Activated T-helper 17 cell treated with anti-CD3 and anti-CD28 coated beads, Interleukin-2, amount 50 U/mL, for 72 hours (primary cell): ENCODE measurements at regions not wholly inside any gene's neighbourhood (a gene's known extent, or its start where the extent isn't known, plus 50 kb on each side); places are given as distances from the start of the nearest gene placed in this dataset.
"Not testable (repeated sequence)": the region's sequence is repeated elsewhere in the genome, so short reads cannot be mapped to it uniquely, and the experiment has no call there.

Source experiments
- ATAC-seq: fragments of 150-1000 bp; cut with Tn5 transposase; replicated peaks from 2 replicates; pipeline ENCODE4 v1.10.0; 2021; ENCODE audit warnings: mild to moderate bottlenecking, moderate library complexity
- H3K27ac Mint-ChIP-seq: one replicate; pipeline ENCODE4 v1.8.0; 2022; ENCODE audit warnings: mixed read lengths
- H3K27me3 Mint-ChIP-seq: one replicate; pipeline ENCODE4 v1.8.0; 2022; ENCODE audit warnings: mixed read lengths
- H3K36me3 Mint-ChIP-seq: one replicate; pipeline ENCODE4 v1.8.0; 2022; ENCODE audit warnings: low read depth, mild to moderate bottlenecking, mixed read lengths
- H3K4me1 Mint-ChIP-seq: one replicate; pipeline ENCODE4 v1.8.0; 2022; ENCODE audit warnings: mixed read lengths
- H3K4me3 Mint-ChIP-seq: one replicate; pipeline ENCODE4 v1.8.0; 2022; ENCODE audit warnings: mild to moderate bottlenecking, mixed read lengths
- H3K9me3 Mint-ChIP-seq: one replicate; pipeline ENCODE4 v1.8.0; 2022; ENCODE audit warnings: mixed read lengths

GRCh38 chr3:35849496-35849895, 210.2 kb downstream of the ARPP21 start:
- no peak for ATAC-seq
- H3K4me1 Mint-ChIP-seq: no peaks in the 10 kb centered on the region
- H3K27me3 Mint-ChIP-seq: no peaks in the 10 kb centered on the region
- no peaks in the 10 kb centered on the region for H3K36me3 Mint-ChIP-seq
- no peak overlapping the region for H3K4me3 Mint-ChIP-seq
- H3K9me3 Mint-ChIP-seq: no peaks in the 10 kb centered on the region
- H3K27ac Mint-ChIP-seq: no peak overlapping the region

DNA sequence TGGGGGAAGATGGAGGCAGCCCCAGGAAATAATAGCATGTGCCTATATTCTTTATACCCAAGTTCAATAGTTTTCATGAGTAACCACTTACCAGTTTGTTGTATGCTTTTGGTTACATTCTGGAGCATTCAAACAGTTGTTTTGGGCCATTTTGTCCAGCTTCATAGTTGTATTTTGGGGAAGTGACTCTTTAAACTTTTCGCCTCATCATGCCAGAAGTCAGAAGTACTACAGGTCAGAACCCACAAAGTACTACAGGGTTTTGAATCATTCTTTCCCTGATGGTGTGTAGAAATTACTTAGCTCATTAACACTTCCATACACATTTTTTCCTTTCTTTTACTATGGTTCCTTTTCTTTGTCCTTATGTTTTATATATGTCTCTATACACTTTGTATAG, 210.6 kb downstream of the ARPP21 start:
- Mint-ChIP-seq H3K9me3 (no peaks in the 10 kb centered on the region), H3K36me3 (no peaks in the 10 kb centered on the region), H3K27ac (no peak overlapping the region), H3K4me1 (no peaks in the 10 kb centered on the region), H3K4me3 (no peak overlapping the region), H3K27me3 (no peaks in the 10 kb centered on the region)
- ATAC-seq: no peak

DNA sequence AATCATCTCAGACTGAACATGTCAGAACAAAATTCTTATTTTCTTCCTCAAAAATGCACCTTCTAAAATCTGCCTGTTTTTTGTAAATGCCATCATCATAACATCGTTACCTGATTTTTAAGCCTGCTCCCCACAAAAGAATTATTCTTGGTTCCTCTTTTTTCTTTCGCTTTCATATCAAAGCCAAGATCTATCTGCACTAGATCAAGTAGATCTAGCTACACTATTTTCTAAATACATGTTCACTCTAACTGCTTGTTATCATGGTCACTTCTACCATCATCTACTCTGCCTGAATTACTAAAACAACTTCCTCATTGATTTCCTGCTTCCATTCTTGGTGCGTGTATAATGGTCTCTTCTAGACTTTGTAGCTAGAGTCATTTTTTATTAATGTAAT, 217.7 kb downstream of the ARPP21 start:
- Mint-ChIP-seq H3K27me3 (no peaks in the 10 kb centered on the region), H3K36me3 (no peaks in the 10 kb centered on the region), H3K9me3 (no peaks in the 10 kb centered on the region), H3K27ac (no peak overlapping the region), H3K4me1 (no peaks in the 10 kb centered on the region), H3K4me3 (no peak overlapping the region)
- ATAC-seq: no peak

- Mint-ChIP-seq H3K4me1 (no peaks in the 10 kb centered on the region), H3K27me3 (no peaks in the 10 kb centered on the region), H3K36me3 (no peaks in the 10 kb centered on the region), H3K9me3 (no peaks in the 10 kb centered on the region), H3K4me3 (no peak overlapping the region), H3K27ac (no peak overlapping the region)
- no peak for ATAC-seq
These were observed 222.7 kb downstream of the ARPP21 start for GRCh38 chr3:35862057-35862456.

GRCh38 chr3:35864871-35865270, 225.5 kb downstream of the ARPP21 start:
- Mint-ChIP-seq H3K4me1 (no peaks in the 10 kb centered on the region), H3K27me3 (no peaks in the 10 kb centered on the region), H3K36me3 (no peaks in the 10 kb centered on the region), H3K4me3 (no peak overlapping the region), H3K9me3 (no peaks in the 10 kb centered on the region), H3K27ac (no peak overlapping the region)
- no peak for ATAC-seq

DNA sequence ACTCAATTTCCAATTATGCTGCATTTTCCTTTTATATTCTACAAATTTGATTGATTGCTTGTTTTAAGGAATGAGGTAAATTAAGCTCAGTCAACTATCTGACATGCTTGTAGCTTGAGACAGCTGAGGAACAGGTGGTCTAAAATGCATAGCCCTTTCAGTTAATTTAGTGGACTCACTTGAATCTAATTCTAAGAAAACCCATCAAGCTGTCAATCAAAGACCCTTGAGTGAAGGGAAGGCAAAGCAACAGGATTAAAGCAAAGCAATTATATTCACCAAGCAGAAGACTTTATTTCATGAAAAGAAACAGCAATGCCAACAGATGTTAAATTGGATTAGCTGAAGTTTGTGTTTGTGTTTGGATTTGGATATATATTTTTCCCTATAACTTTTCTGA, 228.5 kb downstream of the ARPP21 start:
- H3K9me3 Mint-ChIP-seq: no peaks in the 10 kb centered on the region
- ATAC-seq: no peak
- H3K4me1 Mint-ChIP-seq: no peaks in the 10 kb centered on the region
- H3K4me3 Mint-ChIP-seq: no peak overlapping the region
- no peaks in the 10 kb centered on the region for H3K27me3 Mint-ChIP-seq
- H3K36me3 Mint-ChIP-seq: no peaks in the 10 kb centered on the region
- H3K27ac Mint-ChIP-seq: no peak overlapping the region

DNA sequence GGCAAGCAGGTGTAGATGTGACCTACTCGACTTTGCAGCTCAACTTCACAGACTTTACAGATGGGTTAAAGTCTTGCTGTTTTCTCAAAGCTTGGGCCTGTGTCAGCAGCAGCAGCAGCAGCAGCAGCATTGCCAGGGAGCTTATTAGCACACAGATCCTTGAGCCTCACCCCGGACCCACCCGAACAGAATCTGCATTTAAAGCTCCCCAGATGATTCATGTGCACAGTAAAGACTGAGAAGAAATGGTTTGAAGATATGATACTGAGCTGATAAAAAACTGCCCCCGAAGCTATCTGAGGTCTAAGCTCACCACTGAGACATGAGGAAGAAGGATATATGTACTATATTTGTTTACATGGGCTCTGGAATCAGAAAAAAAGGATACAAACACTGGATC, 231.7 kb downstream of the ARPP21 start:
- Mint-ChIP-seq H3K27ac (no peak overlapping the region), H3K4me3 (no peak overlapping the region), H3K27me3 (no peaks in the 10 kb centered on the region), H3K4me1 (no peaks in the 10 kb centered on the region), H3K36me3 (no peaks in the 10 kb centered on the region), H3K9me3 (no peaks in the 10 kb centered on the region)
- ATAC-seq: no peak

DNA sequence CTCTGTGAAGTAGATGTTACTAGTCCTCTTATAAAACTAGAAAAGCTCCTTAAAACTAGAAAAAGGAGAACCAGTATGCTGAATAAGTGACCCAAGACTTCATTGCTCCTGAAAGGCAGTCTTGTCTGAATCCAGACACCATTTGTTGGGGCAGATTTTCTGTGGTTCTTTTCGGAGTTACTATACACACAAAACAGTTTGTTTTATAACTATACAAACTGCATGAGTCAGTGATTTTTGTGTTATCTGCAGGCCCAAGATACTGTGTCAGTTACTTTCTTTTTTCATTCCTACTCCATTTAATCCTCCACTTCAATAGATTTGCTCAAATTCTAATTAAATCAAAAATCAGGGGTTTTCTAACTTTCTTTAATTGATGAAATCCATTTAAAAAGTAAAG, 244.6 kb downstream of the ARPP21 start:
- Mint-ChIP-seq H3K9me3 (peaks cover 10% of the 10 kb centered on the region), H3K27me3 (peaks cover 5% of the 10 kb centered on the region), H3K27ac (no peak overlapping the region), H3K36me3 (no peaks in the 10 kb centered on the region), H3K4me3 (no peak overlapping the region), H3K4me1 (no peaks in the 10 kb centered on the region)
- ATAC-seq: no peak

GRCh38 chr3:35894735-35895134, 255.4 kb downstream of the ARPP21 start:
- Mint-ChIP-seq H3K4me1 (no peaks in the 10 kb centered on the region), H3K36me3 (no peaks in the 10 kb centered on the region), H3K9me3 (peaks cover 3% of the 10 kb centered on the region), H3K27ac (no peak overlapping the region), H3K4me3 (no peak overlapping the region), H3K27me3 (no peaks in the 10 kb centered on the region)
- no peak for ATAC-seq

GRCh38 chr3:35899245-35899644, 259.9 kb downstream of the ARPP21 start:
- ATAC-seq: no peak

GRCh38 chr3:35900079-35900478, 260.8 kb downstream of the ARPP21 start:
- Mint-ChIP-seq H3K9me3 (no peaks in the 10 kb centered on the region), H3K36me3 (no peaks in the 10 kb centered on the region), H3K4me1 (no peaks in the 10 kb centered on the region), H3K27ac (no peak overlapping the region), H3K27me3 (no peaks in the 10 kb centered on the region), H3K4me3 (no peak overlapping the region)
- ATAC-seq: no peak

More at GRCh38 chr3:35899245-35899644, 259.9 kb downstream of the ARPP21 start:
- H3K4me1 Mint-ChIP-seq: no peaks in the 10 kb centered on the region
- H3K27me3 Mint-ChIP-seq: no peaks in the 10 kb centered on the region
- H3K27ac Mint-ChIP-seq: no peak overlapping the region
- no peaks in the 10 kb centered on the region for H3K9me3 Mint-ChIP-seq
- no peak overlapping the region for H3K4me3 Mint-ChIP-seq
- no peaks in the 10 kb centered on the region for H3K36me3 Mint-ChIP-seq

DNA sequence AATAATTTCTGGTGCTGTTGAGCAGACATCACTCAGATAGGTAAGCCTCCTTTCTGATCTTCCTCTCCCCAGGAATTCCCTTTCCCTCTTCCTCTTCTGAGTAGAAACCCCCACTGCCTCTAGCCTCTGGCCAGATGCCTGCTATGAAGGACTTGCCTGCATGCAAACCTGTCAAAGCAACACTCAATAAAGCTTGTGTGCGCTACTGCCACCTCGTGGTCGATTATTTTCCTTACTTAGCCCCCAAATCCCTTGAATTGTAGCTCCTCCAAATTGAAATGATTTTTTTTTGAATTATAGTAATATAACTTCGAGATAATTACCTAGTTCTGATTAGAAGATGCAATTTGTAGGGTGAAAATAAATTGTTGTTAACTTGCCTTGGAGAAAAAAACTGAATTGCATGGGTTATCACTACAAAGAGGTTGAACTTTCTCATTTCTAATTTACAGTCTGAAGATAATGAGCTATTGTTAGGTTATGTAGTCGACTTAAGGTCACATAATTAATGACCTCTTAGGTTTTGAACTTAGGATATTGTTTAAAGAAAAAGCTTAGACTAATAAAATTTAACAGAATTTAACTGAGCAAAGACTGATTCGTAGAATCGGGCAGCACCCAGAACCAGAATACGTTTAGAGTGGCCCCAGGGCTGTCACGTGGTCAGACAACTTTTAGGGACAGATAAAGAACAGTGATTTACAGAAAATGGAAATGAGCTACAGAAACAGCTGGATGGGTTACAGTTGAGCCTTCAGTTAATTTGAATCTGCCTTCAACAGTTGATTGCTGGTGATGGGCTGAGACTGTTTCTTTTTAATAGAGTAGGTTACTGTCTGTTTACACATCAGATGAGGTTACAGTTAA, 269.3 kb downstream of the ARPP21 start:
- ATAC-seq: no peak
- no peak overlapping the region for H3K27ac Mint-ChIP-seq

DNA sequence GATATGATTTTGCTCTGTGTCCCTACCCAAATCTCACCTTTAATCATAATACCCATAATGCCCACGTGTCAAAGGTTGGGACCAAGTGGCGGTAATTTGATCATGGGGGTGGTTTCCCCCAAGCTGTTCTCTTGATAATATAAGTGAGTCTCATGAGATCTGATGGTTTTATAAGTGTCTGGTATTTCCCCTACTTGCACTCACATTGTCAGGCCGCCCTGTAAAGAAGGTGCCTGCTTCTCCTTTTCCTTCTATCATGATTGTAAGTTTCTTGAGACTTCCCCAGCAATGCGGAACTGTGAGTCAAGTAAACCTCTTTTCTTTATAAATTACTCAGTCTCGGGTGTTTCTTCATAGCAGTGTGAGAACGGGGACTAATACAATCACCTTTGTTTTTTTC, 279.8 kb downstream of the ARPP21 start:
- H3K4me3 Mint-ChIP-seq: no peak overlapping the region
- H3K4me1 Mint-ChIP-seq: no peaks in the 10 kb centered on the region
- H3K27ac Mint-ChIP-seq: no peak overlapping the region
- peaks cover 3% of the 10 kb centered on the region for H3K27me3 Mint-ChIP-seq
- H3K36me3 Mint-ChIP-seq: no peaks in the 10 kb centered on the region
- peaks cover 11% of the 10 kb centered on the region for H3K9me3 Mint-ChIP-seq
- ATAC-seq: no peak

More for the DNA sequence above, 269.3 kb downstream of the ARPP21 start:
- Mint-ChIP-seq H3K27me3 (peaks cover 3% of the 10 kb centered on the region), H3K4me1 (no peaks in the 10 kb centered on the region), H3K9me3 (no peaks in the 10 kb centered on the region), H3K4me3 (no peak overlapping the region), H3K36me3 (no peaks in the 10 kb centered on the region)

GRCh38 chr3:35921718-35922117, 282.4 kb downstream of the ARPP21 start:
- no peak for ATAC-seq
- Mint-ChIP-seq H3K36me3 (no peaks in the 10 kb centered on the region), H3K27ac (no peak overlapping the region), H3K4me3 (no peak overlapping the region), H3K9me3 (peaks cover 11% of the 10 kb centered on the region), H3K4me1 (no peaks in the 10 kb centered on the region), H3K27me3 (peaks cover 3% of the 10 kb centered on the region)

DNA sequence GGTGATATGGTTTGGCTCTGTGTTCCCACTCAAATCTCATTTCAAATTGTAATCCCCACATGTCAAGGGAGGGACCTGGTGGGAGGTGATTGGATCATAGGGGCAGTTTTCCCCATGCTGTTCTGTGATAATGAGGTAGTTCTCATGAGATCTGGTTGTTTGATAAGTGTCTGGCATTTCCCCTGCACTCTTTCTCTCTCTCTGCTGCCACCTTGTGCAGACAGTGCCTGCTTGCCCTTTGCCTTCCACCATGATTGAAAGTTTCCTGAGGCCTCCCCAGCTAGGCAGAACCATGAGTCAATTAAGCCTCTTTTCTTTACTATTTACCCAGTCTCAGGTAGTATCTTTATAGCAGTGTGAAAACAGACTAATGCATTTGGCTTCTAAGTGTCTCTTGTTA, 284.7 kb downstream of the ARPP21 start:
- ATAC-seq, H3K4me3 Mint-ChIP-seq, H3K36me3 Mint-ChIP-seq, H3K27ac Mint-ChIP-seq, H3K27me3 Mint-ChIP-seq, H3K4me1 Mint-ChIP-seq: not testable (repeated sequence)
- peaks cover 11% of the 10 kb centered on the region for H3K9me3 Mint-ChIP-seq
